Endothelial cell of umbilical vein (primary cell): ENCODE measurements at regions not wholly inside any gene's neighbourhood (a gene's known extent, or its start where the extent isn't known, plus 50 kb on each side); places are given as distances from the start of the nearest gene placed in this dataset.

Source experiments
- CTCF ChIP-seq, 2 donors: IDR thresholded peaks; 1 replicate in 1 of 2; 2 replicates in 1 of 2; pipeline ENCODE4 v1.5.1; 2011; ENCODE audit warnings: low read length in 2 of 2, mild to moderate bottlenecking in 2 of 2, moderate library complexity in 2 of 2, control low read depth in 1 of 2, inconsistent platforms in 1 of 2, low read depth in 1 of 2; ENCODE audit not compliant: insufficient read depth in 1 of 2; ENCODE audit errors: extremely low read depth in 1 of 2
- EZH2 ChIP-seq: IDR thresholded peaks from 2 replicates; pipeline ENCODE4 v1.6.1; 2012; ENCODE audit warnings: borderline replicate concordance, low read depth, mild to moderate bottlenecking, moderate library complexity, low read length, inconsistent platforms; ENCODE audit not compliant: severe bottlenecking
- FOS ChIP-seq: IDR thresholded peaks from 2 replicates; pipeline ENCODE4 v1.6.1; 2011; ENCODE audit warnings: mild to moderate bottlenecking, low read length, moderate library complexity, borderline replicate concordance; ENCODE audit not compliant: insufficient read depth
- GATA2 ChIP-seq: IDR thresholded peaks from 2 replicates; pipeline ENCODE4 v1.7.0; 2011; ENCODE audit warnings: low read depth, mild to moderate bottlenecking, moderate library complexity, mixed read lengths, low read length; ENCODE audit not compliant: insufficient read length, insufficient read depth
- JUN ChIP-seq: IDR thresholded peaks from 2 replicates; pipeline ENCODE4 v1.6.1; 2011; ENCODE audit warnings: borderline replicate concordance, low read depth; ENCODE audit not compliant: insufficient read length, insufficient read depth
- MAX ChIP-seq: IDR thresholded peaks from 2 replicates; pipeline ENCODE4 v1.6.1; 2011; ENCODE audit not compliant: insufficient read depth, insufficient read length
- MYC ChIP-seq: IDR thresholded peaks from one replicate; pipeline ENCODE4 v1.6.1; 2011; ENCODE audit warnings: mild to moderate bottlenecking, low read depth, low read length
- POLR2A ChIP-seq: IDR thresholded peaks from 2 replicates; pipeline ENCODE4 v1.6.1; 2012; ENCODE audit warnings: low read depth, mild to moderate bottlenecking, control low read depth, low read length
- POLR2AphosphoS5 ChIP-seq: IDR thresholded peaks from 2 replicates; pipeline ENCODE4 v1.6.1; 2012; ENCODE audit warnings: low read depth, mild to moderate bottlenecking, control low read depth, low read length, moderate library complexity; ENCODE audit not compliant: insufficient read depth

GRCh38 chr13:67614579-67614978 is 384.4 kb upstream of the PCDH9 start:
- no peak for TF ChIP-seq CTCF (IDR thresholded peaks at IDR 0.05; ENCODE audit: extremely low read depth in 1 of 2, insufficient read depth in 1 of 2, low read depth in 1 of 2, low read length in 2 of 2)
- TF ChIP-seq JUN = no peak
- TF ChIP-seq POLR2A = no peak
- no peak for TF ChIP-seq EZH2
- TF ChIP-seq MAX = no peak
- no peak for TF ChIP-seq POLR2AphosphoS5
- TF ChIP-seq MYC = no peak
- TF ChIP-seq GATA2 = no peak
- TF ChIP-seq FOS = no peak
